NCI-H226 (cell line): ENCODE measurements at regions not wholly inside any gene's neighbourhood (a gene's known extent, or its start where the extent isn't known, plus 50 kb on each side); places are given as distances from the start of the nearest gene placed in this dataset.
"Not testable (repeated sequence)": the region's sequence is repeated elsewhere in the genome, so short reads cannot be mapped to it uniquely, and the experiment has no call there.

ENCODE experiments used
- DNase-seq: peaks from one replicate; pipeline ENCODE4 v3.0.0-alpha.2; 2015

DNA sequence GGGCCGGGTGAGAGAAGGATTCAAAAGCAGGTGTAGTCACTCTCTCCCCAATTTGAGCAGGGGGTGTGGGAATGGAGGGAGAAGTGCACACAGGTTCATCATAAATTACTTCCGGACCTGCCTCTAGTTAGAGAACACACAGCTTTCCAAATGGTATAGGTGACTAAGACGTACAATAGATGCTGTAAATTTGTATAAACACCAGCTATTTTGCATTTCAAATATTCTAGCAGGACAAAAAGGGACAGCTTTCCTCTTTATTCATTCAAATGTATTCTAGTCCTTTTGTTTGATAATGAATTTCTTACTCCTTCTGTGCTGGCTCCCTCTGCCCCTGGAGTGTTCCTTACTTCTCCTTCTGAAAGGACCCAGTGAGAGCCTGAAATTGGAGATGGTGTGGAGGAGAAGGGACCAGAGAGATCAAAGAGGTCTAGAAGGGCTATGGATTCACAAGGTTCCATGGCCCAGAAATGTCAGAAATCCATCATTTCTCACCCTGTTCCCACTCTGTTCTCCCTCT, 53.2 kb upstream of the SH3BP4 start:
- DNase-seq: no peak

DNA sequence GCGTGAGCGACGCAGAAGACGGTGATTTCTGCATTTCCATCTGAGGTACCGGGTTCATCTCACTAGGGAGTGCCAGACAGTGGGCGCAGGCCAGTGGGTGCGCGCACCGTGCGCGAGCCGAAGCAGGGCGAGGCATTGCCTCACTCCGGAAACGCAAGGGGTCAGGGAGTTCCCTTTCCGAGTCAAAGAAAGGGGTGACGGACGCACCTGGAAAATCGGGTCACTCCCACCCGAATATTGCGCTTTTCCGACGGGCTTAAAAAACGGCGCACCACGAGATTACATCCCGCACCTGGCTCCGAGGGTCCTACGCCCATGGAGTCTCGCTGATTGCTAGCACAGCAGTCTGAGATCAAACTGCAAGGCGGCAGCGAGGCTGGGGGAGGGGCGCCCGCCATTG, 63.4 kb upstream of the SH3BP4 start:
- DNase-seq: not testable (repeated sequence)

- DNase-seq: no peak
Measured at GRCh38 chr2:234887195-234887594, 64.6 kb upstream of the SH3BP4 start.

GRCh38 chr2:234885886-234886285, 65.9 kb upstream of the SH3BP4 start:
- DNase-seq: no peak

DNA sequence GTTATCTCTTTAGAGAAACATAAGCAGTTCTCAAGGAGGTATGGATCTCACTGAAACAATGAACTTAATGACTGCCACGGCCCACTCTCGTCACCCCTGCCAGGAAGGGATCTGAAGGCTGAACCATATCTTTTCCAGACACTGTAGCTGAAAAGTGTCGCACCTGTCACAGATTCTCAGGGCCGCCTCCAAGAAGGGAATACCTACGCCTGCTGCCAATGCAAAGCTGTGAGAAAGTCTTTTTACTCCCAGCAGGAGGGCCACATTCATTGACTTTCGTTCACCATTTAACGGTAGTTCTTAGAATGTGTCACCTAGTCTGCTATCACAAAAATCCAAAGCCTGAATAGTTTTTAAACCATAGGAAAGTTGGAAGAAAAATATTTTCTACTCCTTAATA, 66.7 kb upstream of the SH3BP4 start:
- DNase-seq: no peak

GRCh38 chr2:234884591-234884990, 67.2 kb upstream of the SH3BP4 start:
- no peak for DNase-seq

DNA sequence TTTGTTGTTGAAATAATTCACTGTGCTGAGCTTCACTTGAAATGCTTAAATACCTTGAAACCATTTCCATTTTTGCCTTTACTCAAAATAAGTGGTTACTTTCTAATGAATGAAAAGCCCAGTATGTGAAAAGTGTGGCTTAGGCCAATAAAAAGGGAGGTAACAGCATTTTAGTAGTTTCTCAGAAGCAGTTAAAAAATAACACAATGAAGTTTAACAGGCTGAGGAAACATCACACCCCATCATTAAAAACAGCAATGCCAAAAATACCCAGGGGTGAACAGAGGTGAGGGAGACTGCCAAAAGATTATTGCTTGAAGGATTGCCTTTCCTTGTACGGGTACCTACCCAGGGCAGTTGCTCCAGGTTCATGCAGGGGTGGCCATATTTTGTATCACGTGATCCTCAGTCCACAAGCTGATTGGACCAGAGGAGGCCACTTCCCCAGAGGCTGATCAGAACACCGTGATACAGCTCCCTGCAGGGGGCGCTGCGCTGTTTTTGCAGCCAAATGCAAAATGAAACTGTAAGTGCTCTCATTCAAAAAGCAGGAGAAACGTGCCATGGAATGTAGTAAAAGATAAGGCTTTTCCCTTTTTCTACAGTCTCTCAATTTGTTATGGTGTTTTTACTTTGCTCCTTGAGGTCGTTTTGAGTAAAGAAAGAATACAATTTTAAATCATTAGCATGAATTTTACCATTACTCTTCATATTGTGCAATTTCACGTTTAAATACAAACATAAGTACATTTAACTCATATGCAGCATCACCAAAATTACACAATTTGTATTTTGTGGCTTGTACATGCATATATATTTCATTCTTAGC, 70.2 kb upstream of the SH3BP4 start:
- peak; percentile 90 for DNase-seq

- DNase-seq: peak; percentile 95
Measured at GRCh38 chr2:234880551-234881211, 71.1 kb upstream of the SH3BP4 start.

- DNase-seq: peak; percentile 93
Measured at GRCh38 chr2:234879671-234880455, 72.0 kb upstream of the SH3BP4 start.

- not testable (repeated sequence) for DNase-seq
Measured at GRCh38 chr2:234876621-234877020, 75.2 kb upstream of the SH3BP4 start.

GRCh38 chr2:234874347-234875046, 77.3 kb upstream of the SH3BP4 start:
- no peak for DNase-seq

DNA sequence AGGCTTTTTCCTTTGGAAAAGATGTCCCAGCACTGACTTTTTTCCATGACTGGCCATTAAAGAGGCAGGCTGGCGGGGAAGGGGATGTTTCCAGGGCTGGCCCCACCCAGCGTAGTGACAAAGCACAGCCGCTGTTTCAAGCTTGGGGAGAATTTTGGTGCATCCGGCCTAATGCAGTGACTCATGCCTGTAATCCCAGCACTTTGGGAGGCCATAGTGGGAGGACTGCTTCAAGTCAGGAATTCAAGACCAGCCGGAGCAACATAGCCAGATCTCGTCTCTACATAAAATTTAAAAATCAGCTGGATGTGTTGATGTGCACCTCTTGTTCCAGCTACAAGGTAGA, 78.0 kb upstream of the SH3BP4 start:
- no peak for DNase-seq

DNA sequence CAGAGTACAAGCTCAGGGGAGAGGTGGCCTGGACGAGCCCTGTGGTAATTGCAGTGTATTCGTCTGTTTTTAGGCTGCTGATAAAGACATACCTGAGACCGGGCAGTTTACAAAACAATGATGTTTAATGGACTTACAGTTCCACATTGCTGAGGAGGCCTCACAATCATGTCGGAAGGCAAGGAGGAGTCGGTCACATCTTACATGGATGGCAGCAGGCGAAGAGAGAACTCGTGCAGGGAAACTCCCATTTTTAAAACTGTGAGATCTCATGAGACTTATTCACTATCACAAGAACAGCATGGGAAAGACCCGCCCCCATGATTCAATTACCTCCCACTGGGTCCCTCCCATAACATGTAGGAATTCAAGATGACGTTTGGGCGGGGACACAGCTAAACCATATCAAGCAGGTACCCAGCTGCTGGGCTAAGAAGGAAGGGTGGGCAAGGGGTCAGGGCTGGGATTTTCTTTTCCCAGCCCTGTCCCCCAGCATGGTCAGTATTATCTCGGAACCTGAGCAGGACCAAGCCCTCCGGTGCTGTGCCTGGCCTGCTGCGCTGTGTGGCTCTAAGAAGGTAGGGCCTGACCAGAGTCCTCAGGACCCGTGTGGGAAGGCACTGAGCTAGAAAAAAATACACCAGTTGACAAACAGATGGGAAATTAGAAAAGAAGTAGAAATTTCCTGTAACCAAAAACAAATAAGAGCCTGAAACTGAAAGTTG, 78.6 kb upstream of the SH3BP4 start:
- no peak for DNase-seq

DNA sequence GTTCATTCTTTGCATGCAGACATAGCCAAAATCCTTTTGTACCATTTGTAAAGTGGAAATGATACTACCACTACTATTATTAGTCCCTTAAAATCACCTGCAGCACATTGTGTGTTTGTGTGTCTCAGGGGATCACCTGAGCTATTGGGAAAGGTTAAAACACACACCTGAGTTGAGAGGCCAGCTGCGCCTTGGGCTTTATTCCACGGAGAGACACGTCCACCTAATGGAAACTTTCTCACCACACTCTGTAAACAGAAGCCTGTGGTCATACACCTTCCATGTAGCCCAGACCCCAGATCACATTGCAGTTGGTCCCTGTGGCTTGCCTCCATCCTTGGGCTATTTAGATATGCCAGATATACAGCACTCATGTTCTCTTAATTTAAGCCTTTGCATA, 81.8 kb upstream of the SH3BP4 start:
- DNase-seq: no peak

- DNase-seq: no peak
Measured at GRCh38 chr2:234869164-234869563, 82.7 kb upstream of the SH3BP4 start.

GRCh38 chr2:234867882-234868285, 83.9 kb upstream of the SH3BP4 start:
- no peak for DNase-seq

- no peak for DNase-seq
Measured at GRCh38 chr2:234865586-234865985, 86.2 kb upstream of the SH3BP4 start.

DNA sequence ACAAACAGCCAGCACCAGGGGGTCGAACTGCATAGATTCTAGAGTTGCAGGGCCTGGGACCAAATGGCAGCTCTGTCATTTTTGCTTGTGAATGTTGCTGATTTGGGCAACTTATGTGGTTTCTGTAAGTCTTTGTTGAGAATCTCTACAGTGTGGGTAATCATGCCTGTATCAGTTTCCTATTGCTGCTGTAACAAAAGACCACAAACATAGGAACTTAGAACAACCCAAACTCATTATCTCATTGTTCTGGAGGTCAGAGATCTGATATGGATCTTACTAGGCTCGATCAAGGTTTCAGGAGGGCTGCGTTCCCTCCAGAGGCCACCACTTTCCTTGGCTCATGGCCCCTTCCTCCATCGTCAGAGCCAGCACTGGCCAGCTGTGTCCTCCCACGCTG, 86.8 kb upstream of the SH3BP4 start:
- DNase-seq: no peak

DNA sequence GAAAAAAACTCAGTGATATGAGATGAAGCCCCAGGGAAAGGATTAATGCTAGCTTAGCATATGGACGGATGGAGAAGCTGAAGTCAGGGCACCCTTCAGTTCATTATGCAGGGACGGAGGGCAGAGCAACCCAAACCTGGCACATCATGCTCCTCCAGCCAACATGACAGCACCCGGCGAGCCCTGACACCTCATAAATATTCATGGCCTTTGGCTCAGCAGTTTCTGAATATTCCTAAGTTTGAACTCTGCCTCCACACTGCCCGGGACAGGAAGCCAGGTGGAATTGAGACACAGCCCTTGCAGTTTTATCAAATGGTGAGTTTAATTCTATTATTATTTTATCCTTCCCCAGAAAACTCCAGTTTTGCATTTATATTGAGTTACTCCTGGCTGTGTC, 87.3 kb upstream of the SH3BP4 start:
- no peak for DNase-seq

GRCh38 chr2:234863043-234863934, 88.5 kb upstream of the SH3BP4 start:
- DNase-seq: peak; percentile 83
